Upper lobe of left lung (tissue), 4 donors: ENCODE measurements at regions not wholly inside any gene's neighbourhood (a gene's known extent, or its start where the extent isn't known, plus 50 kb on each side); places are given as distances from the start of the nearest gene placed in this dataset.

Experiments
- CTCF ChIP-seq, 6 experiments: fragments of 450-650 bp in 4 of 6; fragments of 200-600 bp in 2 of 6; sonication (generic) in 2 of 6; IDR thresholded peaks; one replicate each; pipeline ENCODE4 v1.5.1; 2016 to 2019; ENCODE audit warnings: antibody characterized with exemption in 6 of 6
- EP300 ChIP-seq, 4 donors: sonication (generic); formaldehyde crosslinking; IDR thresholded peaks; one replicate each; pipeline ENCODE4 v1.5.1; 2017; ENCODE audit warnings: antibody characterized with exemption in 4 of 4, control low read depth in 2 of 4
- POLR2A ChIP-seq, 4 donors: fragments of 450-650 bp; IDR thresholded peaks; one replicate each; pipeline ENCODE4 v1.5.1; 2016 to 2017; ENCODE audit warnings: antibody characterized with exemption in 4 of 4, mild to moderate bottlenecking in 2 of 4

- no peak for TF ChIP-seq CTCF (IDR thresholded peaks at IDR 0.05)
- TF ChIP-seq EP300 (IDR thresholded peaks at IDR 0.05) = no peak
- TF ChIP-seq POLR2A (IDR thresholded peaks at IDR 0.05) = no peak
These were observed 98.7 kb upstream of the ARHGAP5 start for GRCh38 chr14:31978423-31978822.
